Right renal pelvis (tissue), 4 donors: ENCODE measurements at regions not wholly inside any gene's neighbourhood (a gene's known extent, or its start where the extent isn't known, plus 50 kb on each side); places are given as distances from the start of the nearest gene placed in this dataset.
"Not testable (repeated sequence)": the region's sequence is repeated elsewhere in the genome, so short reads cannot be mapped to it uniquely, and the experiment has no call there.

Experiments
- DNase-seq, 4 donors: peaks; one replicate each; pipeline ENCODE4 v3.0.0-alpha.2; 2013; ENCODE audit warnings: low read depth in 4 of 4, low spot score in 3 of 4, missing footprints in 1 of 4

- not testable (repeated sequence) for DNase-seq
Observed at GRCh38 chr10:90011281-90011680, 309.9 kb downstream of the KIF20B start.

- no peak for DNase-seq
Observed at GRCh38 chr10:90018819-90019218, 317.4 kb downstream of the KIF20B start.

- DNase-seq: no peak
Observed at GRCh38 chr10:90020506-90020905, 319.1 kb downstream of the KIF20B start.

GRCh38 chr10:90023950-90024349, 322.6 kb downstream of the KIF20B start:
- no peak for DNase-seq

- DNase-seq: no peak
Observed at GRCh38 chr10:90028312-90028711, 326.9 kb downstream of the KIF20B start.

- DNase-seq: no peak
Observed at GRCh38 chr10:90031776-90032175, 330.4 kb downstream of the KIF20B start.

GRCh38 chr10:90032519-90032918, 331.1 kb downstream of the KIF20B start:
- DNase-seq: no peak

- DNase-seq: not testable (repeated sequence)
Observed at GRCh38 chr10:90034862-90035261, 333.5 kb downstream of the KIF20B start.

- DNase-seq: no peak
Observed at GRCh38 chr10:90041585-90041984, 340.2 kb downstream of the KIF20B start.

- DNase-seq: no peak
Observed at GRCh38 chr10:90042075-90042474, 340.7 kb downstream of the KIF20B start.

- DNase-seq: no peak
Observed at GRCh38 chr10:90047243-90047729, 345.9 kb downstream of the KIF20B start.

GRCh38 chr10:90051053-90051452, 349.7 kb downstream of the KIF20B start:
- DNase-seq: no peak

- DNase-seq: no peak
Observed at GRCh38 chr10:90051474-90051873, 350.1 kb downstream of the KIF20B start.

GRCh38 chr10:90062786-90063185, 361.4 kb downstream of the KIF20B start:
- no peak for DNase-seq

GRCh38 chr10:90064295-90064694, 362.9 kb downstream of the KIF20B start:
- DNase-seq: no peak

GRCh38 chr10:90066435-90066834, 365.0 kb downstream of the KIF20B start:
- DNase-seq: no peak

GRCh38 chr10:90075995-90076394, 374.6 kb downstream of the KIF20B start:
- DNase-seq: no peak

- no peak for DNase-seq
Observed at GRCh38 chr10:90079819-90080218, 378.4 kb downstream of the KIF20B start.

- DNase-seq: not testable (repeated sequence)
Observed at GRCh38 chr10:90086606-90087190, 385.3 kb downstream of the KIF20B start.

GRCh38 chr10:90087197-90088023, 386.0 kb downstream of the KIF20B start:
- DNase-seq: no peak

- DNase-seq: no peak
Observed at GRCh38 chr10:90088024-90088317, 386.6 kb downstream of the KIF20B start.

GRCh38 chr10:90089719-90090118, 388.3 kb downstream of the KIF20B start:
- no peak for DNase-seq
